ENCODE measurements at regions not wholly inside any gene's neighbourhood (a gene's known extent, or its start where the extent isn't known, plus 50 kb on each side); places are given as distances from the start of the nearest gene placed in this dataset.

DNA sequence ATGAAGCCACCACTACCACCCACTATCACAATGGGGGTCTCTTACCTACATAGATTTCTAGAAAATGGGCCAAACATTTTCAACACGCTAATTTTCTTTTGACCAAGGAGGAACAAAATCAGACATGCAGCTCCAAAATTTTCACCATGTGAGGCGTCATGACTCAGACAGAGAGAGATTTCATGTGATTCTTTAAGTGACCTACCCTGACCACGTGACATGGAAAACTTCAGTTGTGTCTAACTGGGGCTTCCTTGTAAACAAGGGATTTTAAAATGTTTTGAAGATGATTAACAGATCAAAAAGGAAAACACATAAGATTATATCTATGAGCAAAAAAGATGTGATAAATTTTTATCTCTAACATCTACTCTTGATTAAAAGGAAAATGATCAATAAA is 199.2 kb downstream of the TBXT start:
- Histone ChIP-seq H2AFZ (ENCODE audit: low read length) (no peak overlapping the region), H3K4me3 (ENCODE audit: low read length, poor library complexity, severe bottlenecking) (no peak overlapping the region), H3F3A (ENCODE audit: low read depth) (no peaks in the 10 kb centered on the region), H4K20me1 (ENCODE audit: insufficient read depth, low read length, poor library complexity, severe bottlenecking) (no peaks in the 10 kb centered on the region), H3K4me1 (ENCODE audit: insufficient read depth, low read length, poor library complexity, severe bottlenecking) (no peaks in the 10 kb centered on the region), H3K27me3 (ENCODE audit: insufficient read depth, low read length, poor library complexity, severe bottlenecking) (no peaks in the 10 kb centered on the region), H3K79me2 (ENCODE audit: insufficient read depth, low read length) (no peaks in the 10 kb centered on the region), H3K36me3 (ENCODE audit: insufficient read depth, low read length) (no peaks in the 10 kb centered on the region), H3K9ac (ENCODE audit: low read depth, low read length, poor library complexity, severe bottlenecking) (no peak overlapping the region), H3K9me2 (replicated peaks; ENCODE audit: low read depth, low read length) (no peaks in the 10 kb centered on the region), H3K9me3 (ENCODE audit: insufficient read depth, low read depth, low read length) (no peaks in the 10 kb centered on the region), H3K4me2 (ENCODE audit: low read depth, low read length, poor library complexity, severe bottlenecking) (no peak overlapping the region)
- no peak for TF ChIP-seq EZH2phosphoT487 (IDR thresholded peaks at IDR 0.05; ENCODE audit: borderline replicate concordance)
- TF ChIP-seq, protein P1, sequence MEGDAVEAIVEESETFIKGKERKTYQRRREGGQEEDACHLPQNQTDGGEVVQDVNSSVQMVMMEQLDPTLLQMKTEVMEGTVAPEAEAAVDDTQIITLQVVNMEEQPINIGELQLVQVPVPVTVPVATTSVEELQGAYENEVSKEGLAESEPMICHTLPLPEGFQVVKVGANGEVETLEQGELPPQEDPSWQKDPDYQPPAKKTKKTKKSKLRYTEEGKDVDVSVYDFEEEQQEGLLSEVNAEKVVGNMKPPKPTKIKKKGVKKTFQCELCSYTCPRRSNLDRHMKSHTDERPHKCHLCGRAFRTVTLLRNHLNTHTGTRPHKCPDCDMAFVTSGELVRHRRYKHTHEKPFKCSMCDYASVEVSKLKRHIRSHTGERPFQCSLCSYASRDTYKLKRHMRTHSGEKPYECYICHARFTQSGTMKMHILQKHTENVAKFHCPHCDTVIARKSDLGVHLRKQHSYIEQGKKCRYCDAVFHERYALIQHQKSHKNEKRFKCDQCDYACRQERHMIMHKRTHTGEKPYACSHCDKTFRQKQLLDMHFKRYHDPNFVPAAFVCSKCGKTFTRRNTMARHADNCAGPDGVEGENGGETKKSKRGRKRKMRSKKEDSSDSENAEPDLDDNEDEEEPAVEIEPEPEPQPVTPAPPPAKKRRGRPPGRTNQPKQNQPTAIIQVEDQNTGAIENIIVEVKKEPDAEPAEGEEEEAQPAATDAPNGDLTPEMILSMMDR (conservative IDR thresholded peaks at IDR 0.05; ENCODE audit: low read length): no peak

DNA sequence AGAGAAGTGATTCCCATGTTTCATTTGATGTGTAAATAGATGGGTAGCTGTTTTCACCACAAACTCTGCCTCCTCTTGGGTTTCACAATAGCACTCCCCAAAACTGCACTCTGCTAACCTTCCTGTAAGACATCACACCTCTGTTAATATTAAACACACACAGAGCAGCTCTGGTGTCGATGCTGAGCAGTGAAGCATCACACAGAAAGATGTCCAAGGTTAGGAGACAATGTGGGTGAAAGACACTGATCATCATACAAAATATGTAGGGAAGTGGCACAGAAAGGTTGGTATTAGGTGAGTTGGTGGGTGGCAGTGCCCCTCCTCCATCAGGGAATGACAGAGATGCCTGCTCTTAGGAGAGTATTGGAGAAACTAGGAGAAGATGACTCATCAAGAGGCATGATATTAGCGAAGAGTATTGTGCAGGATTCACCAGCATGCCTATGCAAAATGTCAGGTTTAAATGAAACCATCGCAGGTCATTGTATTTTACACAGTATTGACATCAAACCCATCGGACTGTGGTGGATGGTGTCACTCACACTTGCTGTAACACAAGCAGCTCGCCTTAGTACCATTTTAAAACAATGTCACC is 199.7 kb downstream of the TBXT start:
- no peak overlapping the region for H3K4me2 ChIP-seq (ENCODE audit: low read depth, low read length, poor library complexity, severe bottlenecking)
- no peaks in the 10 kb centered on the region for H3K27me3 ChIP-seq (ENCODE audit: insufficient read depth, low read length, poor library complexity, severe bottlenecking)
- no peaks in the 10 kb centered on the region for H3F3A ChIP-seq (ENCODE audit: low read depth)
- TF ChIP-seq, protein P1 (conservative IDR thresholded peaks at IDR 0.05; ENCODE audit: low read length): no peak
- no peak for TF ChIP-seq EZH2phosphoT487 (IDR thresholded peaks at IDR 0.05; ENCODE audit: borderline replicate concordance)
- no peaks in the 10 kb centered on the region for H3K9me3 ChIP-seq (ENCODE audit: insufficient read depth, low read depth, low read length)
- H3K4me1 ChIP-seq (ENCODE audit: insufficient read depth, low read length, poor library complexity, severe bottlenecking): no peaks in the 10 kb centered on the region
- no peaks in the 10 kb centered on the region for H4K20me1 ChIP-seq (ENCODE audit: insufficient read depth, low read length, poor library complexity, severe bottlenecking)
- H2AFZ ChIP-seq (ENCODE audit: low read length): no peak overlapping the region
- H3K36me3 ChIP-seq (ENCODE audit: insufficient read depth, low read length): no peaks in the 10 kb centered on the region
- no peaks in the 10 kb centered on the region for H3K79me2 ChIP-seq (ENCODE audit: insufficient read depth, low read length)
- H3K4me3 ChIP-seq (ENCODE audit: low read length, poor library complexity, severe bottlenecking): no peak overlapping the region
- no peaks in the 10 kb centered on the region for H3K9me2 ChIP-seq (replicated peaks; ENCODE audit: low read depth, low read length)
- no peak overlapping the region for H3K9ac ChIP-seq (ENCODE audit: low read depth, low read length, poor library complexity, severe bottlenecking)

DNA sequence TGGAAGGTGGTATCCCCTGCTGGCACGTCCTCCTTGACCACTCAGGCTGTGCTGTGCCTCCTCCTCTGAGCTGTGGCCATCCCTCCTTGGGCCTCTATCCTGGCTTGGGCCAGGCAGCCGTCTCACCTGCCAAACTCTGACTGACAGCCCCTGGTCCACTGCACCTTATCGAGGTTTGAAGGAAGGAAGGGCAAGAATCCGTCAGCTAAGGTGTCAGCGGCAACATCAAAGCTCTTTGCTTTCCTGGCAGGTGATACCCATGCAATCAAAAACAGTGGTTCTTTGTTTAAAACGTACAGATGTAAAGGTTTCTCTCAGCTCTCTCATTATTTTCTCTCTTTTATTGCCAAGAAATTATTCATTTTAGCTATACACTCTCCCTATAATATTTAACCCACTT is 203.9 kb downstream of the TBXT start:
- H3K27me3 ChIP-seq (ENCODE audit: insufficient read depth, low read length, poor library complexity, severe bottlenecking): no peaks in the 10 kb centered on the region
- no peaks in the 10 kb centered on the region for H3K36me3 ChIP-seq (ENCODE audit: insufficient read depth, low read length)
- H3K79me2 ChIP-seq (ENCODE audit: insufficient read depth, low read length): no peaks in the 10 kb centered on the region
- H3K9me2 ChIP-seq (replicated peaks; ENCODE audit: low read depth, low read length): no peaks in the 10 kb centered on the region
- TF ChIP-seq EZH2phosphoT487 (IDR thresholded peaks at IDR 0.05; ENCODE audit: borderline replicate concordance): no peak
- TF ChIP-seq, protein P1 (conservative IDR thresholded peaks at IDR 0.05; ENCODE audit: low read length): no peak
- H3K4me2 ChIP-seq (ENCODE audit: low read depth, low read length, poor library complexity, severe bottlenecking): no peak overlapping the region
- no peak overlapping the region for H3K4me3 ChIP-seq (ENCODE audit: low read length, poor library complexity, severe bottlenecking)
- H3F3A ChIP-seq (ENCODE audit: low read depth): no peaks in the 10 kb centered on the region
- H3K9ac ChIP-seq (ENCODE audit: low read depth, low read length, poor library complexity, severe bottlenecking): no peak overlapping the region
- no peaks in the 10 kb centered on the region for H4K20me1 ChIP-seq (ENCODE audit: insufficient read depth, low read length, poor library complexity, severe bottlenecking)
- no peak overlapping the region for H2AFZ ChIP-seq (ENCODE audit: low read length)
- no peaks in the 10 kb centered on the region for H3K4me1 ChIP-seq (ENCODE audit: insufficient read depth, low read length, poor library complexity, severe bottlenecking)
- H3K9me3 ChIP-seq (ENCODE audit: insufficient read depth, low read depth, low read length): no peaks in the 10 kb centered on the region
